ENCODE measurements at regions not wholly inside any gene's neighbourhood (a gene's known extent, or its start where the extent isn't known, plus 50 kb on each side); places are given as distances from the start of the nearest gene placed in this dataset.

GRCh38 chr21:27293239-27293638, 326.4 kb upstream of the ADAMTS5 start:
- Mint-ChIP-seq H3K9me3 (peaks cover 10% of the 10 kb centered on the region), H3K4me1 (no peaks in the 10 kb centered on the region), H3K27me3 (no peaks in the 10 kb centered on the region), H3K36me3 (no peaks in the 10 kb centered on the region), H3K4me3 (no peak overlapping the region), H3K27ac (no peak overlapping the region)
- ATAC-seq (ENCODE audit: low read depth) = no peak
- no peak for DNase-seq (ENCODE audit: low spot score in 2 of 2)

GRCh38 chr21:27292783-27293182, 325.9 kb upstream of the ADAMTS5 start:
- DNase-seq (ENCODE audit: low spot score in 2 of 2) = no peak
- H3K4me1 Mint-ChIP-seq = no peaks in the 10 kb centered on the region
- no peaks in the 10 kb centered on the region for H3K27me3 Mint-ChIP-seq

GRCh38 chr21:27292229-27292628, 325.3 kb upstream of the ADAMTS5 start:
- ATAC-seq (ENCODE audit: low read depth) (no peak), DNase-seq (ENCODE audit: low spot score in 2 of 2) (no peak)
- Mint-ChIP-seq H3K9me3 (peaks cover 12% of the 10 kb centered on the region), H3K4me3 (no peak overlapping the region), H3K4me1 (no peaks in the 10 kb centered on the region), H3K27me3 (no peaks in the 10 kb centered on the region), H3K27ac (no peak overlapping the region), H3K36me3 (no peaks in the 10 kb centered on the region)

More at GRCh38 chr21:27292783-27293182, 325.9 kb upstream of the ADAMTS5 start:
- H3K36me3 Mint-ChIP-seq = no peaks in the 10 kb centered on the region
- H3K4me3 Mint-ChIP-seq = no peak overlapping the region
- H3K27ac Mint-ChIP-seq = no peak overlapping the region
- peaks cover 12% of the 10 kb centered on the region for H3K9me3 Mint-ChIP-seq
- ATAC-seq (ENCODE audit: low read depth) = no peak

GRCh38 chr21:27291006-27291405, 324.1 kb upstream of the ADAMTS5 start:
- H3K27ac Mint-ChIP-seq = no peak overlapping the region
- H3K4me3 Mint-ChIP-seq = no peak overlapping the region
- no peaks in the 10 kb centered on the region for H3K36me3 Mint-ChIP-seq
- peaks cover 12% of the 10 kb centered on the region for H3K9me3 Mint-ChIP-seq
- ATAC-seq (ENCODE audit: low read depth) (no peak), DNase-seq (ENCODE audit: low spot score in 2 of 2) (no peak)
- H3K27me3 Mint-ChIP-seq = no peaks in the 10 kb centered on the region
- H3K4me1 Mint-ChIP-seq = no peaks in the 10 kb centered on the region

GRCh38 chr21:27290028-27290427, 323.1 kb upstream of the ADAMTS5 start:
- no peak for ATAC-seq (ENCODE audit: low read depth)
- peaks cover 7% of the 10 kb centered on the region for H3K9me3 Mint-ChIP-seq
- no peaks in the 10 kb centered on the region for H3K27me3 Mint-ChIP-seq
- no peak for DNase-seq (ENCODE audit: low spot score in 2 of 2)
- no peak overlapping the region for H3K4me3 Mint-ChIP-seq
- H3K36me3 Mint-ChIP-seq = no peaks in the 10 kb centered on the region
- no peak overlapping the region for H3K27ac Mint-ChIP-seq
- H3K4me1 Mint-ChIP-seq = no peaks in the 10 kb centered on the region

GRCh38 chr21:27286760-27287159, 319.9 kb upstream of the ADAMTS5 start:
- DNase-seq (ENCODE audit: low spot score in 2 of 2) = no peak
- no peaks in the 10 kb centered on the region for H3K36me3 Mint-ChIP-seq
- H3K9me3 Mint-ChIP-seq = peaks cover 4% of the 10 kb centered on the region
- H3K27me3 Mint-ChIP-seq = no peaks in the 10 kb centered on the region
- H3K4me1 Mint-ChIP-seq = no peaks in the 10 kb centered on the region
- H3K4me3 Mint-ChIP-seq = no peak overlapping the region
- H3K27ac Mint-ChIP-seq = no peak overlapping the region
- no peak for ATAC-seq (ENCODE audit: low read depth)

- Mint-ChIP-seq H3K4me3 (no peak overlapping the region), H3K27me3 (no peaks in the 10 kb centered on the region), H3K36me3 (no peaks in the 10 kb centered on the region), H3K9me3 (peaks cover 5% of the 10 kb centered on the region), H3K4me1 (no peaks in the 10 kb centered on the region), H3K27ac (no peak overlapping the region)
- no peak for ATAC-seq (ENCODE audit: low read depth)
- no peak for DNase-seq (ENCODE audit: low spot score in 2 of 2)
Observed at GRCh38 chr21:27277110-27277509, 310.2 kb upstream of the ADAMTS5 start.

GRCh38 chr21:27275294-27275927, 308.5 kb upstream of the ADAMTS5 start:
- no peak overlapping the region for H3K27ac Mint-ChIP-seq
- H3K4me3 Mint-ChIP-seq = no peak overlapping the region
- H3K27me3 Mint-ChIP-seq = no peaks in the 10 kb centered on the region
- H3K9me3 Mint-ChIP-seq = peaks cover 5% of the 10 kb centered on the region
- H3K4me1 Mint-ChIP-seq = no peaks in the 10 kb centered on the region
- DNase-seq (ENCODE audit: low spot score in 2 of 2) (no peak), ATAC-seq (ENCODE audit: low read depth) (no peak)
- H3K36me3 Mint-ChIP-seq = no peaks in the 10 kb centered on the region

GRCh38 chr21:27269644-27270043, 302.8 kb upstream of the ADAMTS5 start:
- Mint-ChIP-seq H3K4me3 (no peak overlapping the region), H3K27me3 (no peaks in the 10 kb centered on the region), H3K9me3 (peaks cover 3% of the 10 kb centered on the region), H3K27ac (no peak overlapping the region), H3K4me1 (no peaks in the 10 kb centered on the region), H3K36me3 (no peaks in the 10 kb centered on the region)
- ATAC-seq (ENCODE audit: low read depth) (no peak), DNase-seq (ENCODE audit: low spot score in 2 of 2) (no peak)

- no peak overlapping the region for H3K4me3 Mint-ChIP-seq
- H3K9me3 Mint-ChIP-seq = peaks cover 3% of the 10 kb centered on the region
- no peak for ATAC-seq (ENCODE audit: low read depth)
- no peak overlapping the region for H3K27ac Mint-ChIP-seq
- H3K27me3 Mint-ChIP-seq = no peaks in the 10 kb centered on the region
- no peaks in the 10 kb centered on the region for H3K36me3 Mint-ChIP-seq
- DNase-seq (ENCODE audit: low spot score in 2 of 2) = no peak
- H3K4me1 Mint-ChIP-seq = no peaks in the 10 kb centered on the region
Observed at GRCh38 chr21:27268290-27268689, 301.4 kb upstream of the ADAMTS5 start.

- H3K27me3 Mint-ChIP-seq = no peaks in the 10 kb centered on the region
- no peak overlapping the region for H3K27ac Mint-ChIP-seq
- ATAC-seq (ENCODE audit: low read depth) (no peak), DNase-seq (ENCODE audit: low spot score in 2 of 2) (no peak)
- H3K36me3 Mint-ChIP-seq = no peaks in the 10 kb centered on the region
- H3K4me3 Mint-ChIP-seq = no peak overlapping the region
- peaks cover 4% of the 10 kb centered on the region for H3K9me3 Mint-ChIP-seq
- no peaks in the 10 kb centered on the region for H3K4me1 Mint-ChIP-seq
Observed at GRCh38 chr21:27265949-27266348, 299.1 kb upstream of the ADAMTS5 start.

GRCh38 chr21:27265492-27265891, 298.6 kb upstream of the ADAMTS5 start:
- no peaks in the 10 kb centered on the region for H3K36me3 Mint-ChIP-seq
- H3K9me3 Mint-ChIP-seq = peaks cover 2% of the 10 kb centered on the region
- H3K27ac Mint-ChIP-seq = no peak overlapping the region
- no peaks in the 10 kb centered on the region for H3K27me3 Mint-ChIP-seq
- DNase-seq (ENCODE audit: low spot score in 2 of 2) (no peak), ATAC-seq (ENCODE audit: low read depth) (no peak)
- no peaks in the 10 kb centered on the region for H3K4me1 Mint-ChIP-seq
- H3K4me3 Mint-ChIP-seq = no peak overlapping the region

GRCh38 chr21:27261676-27262075, 294.8 kb upstream of the ADAMTS5 start:
- no peak overlapping the region for H3K4me3 Mint-ChIP-seq
- ATAC-seq (ENCODE audit: low read depth) = no peak
- no peak overlapping the region for H3K27ac Mint-ChIP-seq

GRCh38 chr21:27260728-27261127, 293.8 kb upstream of the ADAMTS5 start:
- no peak for DNase-seq (ENCODE audit: low spot score in 2 of 2)
- Mint-ChIP-seq H3K4me3 (no peak overlapping the region), H3K27ac (no peak overlapping the region), H3K4me1 (no peaks in the 10 kb centered on the region), H3K9me3 (peaks cover 5% of the 10 kb centered on the region), H3K27me3 (no peaks in the 10 kb centered on the region), H3K36me3 (no peaks in the 10 kb centered on the region)
- no peak for ATAC-seq (ENCODE audit: low read depth)

More at GRCh38 chr21:27261676-27262075, 294.8 kb upstream of the ADAMTS5 start:
- no peak for DNase-seq (ENCODE audit: low spot score in 2 of 2)
- Mint-ChIP-seq H3K27me3 (no peaks in the 10 kb centered on the region), H3K36me3 (no peaks in the 10 kb centered on the region), H3K9me3 (peaks cover 5% of the 10 kb centered on the region), H3K4me1 (no peaks in the 10 kb centered on the region)

- Mint-ChIP-seq H3K9me3 (peaks cover 5% of the 10 kb centered on the region), H3K27me3 (no peaks in the 10 kb centered on the region), H3K27ac (no peak overlapping the region), H3K4me3 (no peak overlapping the region), H3K36me3 (no peaks in the 10 kb centered on the region), H3K4me1 (no peaks in the 10 kb centered on the region)
- ATAC-seq (ENCODE audit: low read depth) = no peak
- no peak for DNase-seq (ENCODE audit: low spot score in 2 of 2)
Observed at GRCh38 chr21:27258742-27259448, 292.0 kb upstream of the ADAMTS5 start.
